B cell (primary cell): ENCODE measurements at regions not wholly inside any gene's neighbourhood (a gene's known extent, or its start where the extent isn't known, plus 50 kb on each side); places are given as distances from the start of the nearest gene placed in this dataset.

Experiments used
- EZH2 ChIP-seq: IDR thresholded peaks from 2 replicates; pipeline ENCODE4 v1.6.1; 2012; ENCODE audit warnings: borderline replicate concordance, low read depth, mild to moderate bottlenecking, moderate library complexity, low read length; ENCODE audit not compliant: insufficient read depth, poor library complexity, severe bottlenecking
- TF ChIP-seq, protein P1 (sequence below): fragments of 200-600 bp; IDR thresholded peaks from one replicate; pipeline ENCODE4 v1.8.0; 2022; ENCODE audit warnings: antibody characterized with exemption, mild to moderate bottlenecking

- TF ChIP-seq, protein P1, sequence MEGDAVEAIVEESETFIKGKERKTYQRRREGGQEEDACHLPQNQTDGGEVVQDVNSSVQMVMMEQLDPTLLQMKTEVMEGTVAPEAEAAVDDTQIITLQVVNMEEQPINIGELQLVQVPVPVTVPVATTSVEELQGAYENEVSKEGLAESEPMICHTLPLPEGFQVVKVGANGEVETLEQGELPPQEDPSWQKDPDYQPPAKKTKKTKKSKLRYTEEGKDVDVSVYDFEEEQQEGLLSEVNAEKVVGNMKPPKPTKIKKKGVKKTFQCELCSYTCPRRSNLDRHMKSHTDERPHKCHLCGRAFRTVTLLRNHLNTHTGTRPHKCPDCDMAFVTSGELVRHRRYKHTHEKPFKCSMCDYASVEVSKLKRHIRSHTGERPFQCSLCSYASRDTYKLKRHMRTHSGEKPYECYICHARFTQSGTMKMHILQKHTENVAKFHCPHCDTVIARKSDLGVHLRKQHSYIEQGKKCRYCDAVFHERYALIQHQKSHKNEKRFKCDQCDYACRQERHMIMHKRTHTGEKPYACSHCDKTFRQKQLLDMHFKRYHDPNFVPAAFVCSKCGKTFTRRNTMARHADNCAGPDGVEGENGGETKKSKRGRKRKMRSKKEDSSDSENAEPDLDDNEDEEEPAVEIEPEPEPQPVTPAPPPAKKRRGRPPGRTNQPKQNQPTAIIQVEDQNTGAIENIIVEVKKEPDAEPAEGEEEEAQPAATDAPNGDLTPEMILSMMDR = no peak
- TF ChIP-seq EZH2 = no peak
Observed at GRCh38 chr15:39248204-39248603, 332.7 kb upstream of the THBS1 start.
